ENCODE measurements at regions not wholly inside any gene's neighbourhood (a gene's known extent, or its start where the extent isn't known, plus 50 kb on each side); places are given as distances from the start of the nearest gene placed in this dataset.

GRCh38 chr22:47678636-47679287 lies 916.3 kb downstream of the TBC1D22A start:
- no peak for DNase-seq

DNA sequence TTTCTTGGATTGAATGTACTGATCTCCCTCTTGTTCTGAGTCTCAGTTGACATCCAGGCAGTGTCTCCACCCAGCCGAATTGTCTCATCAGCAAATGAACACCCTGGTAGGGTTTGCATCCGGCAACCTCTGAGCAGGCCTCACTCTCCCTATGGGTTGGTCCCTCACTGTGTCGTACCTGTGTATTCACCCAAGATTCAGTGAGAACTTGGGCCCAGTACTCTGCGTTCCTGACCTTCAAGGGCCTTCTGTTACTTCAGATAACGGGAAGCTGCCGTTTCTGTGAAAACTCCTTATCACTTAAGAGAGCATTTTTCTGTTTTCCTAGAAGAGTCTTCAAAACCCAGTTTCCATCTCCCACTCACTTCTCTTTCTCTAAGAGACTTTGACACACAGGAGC lies 915.6 kb downstream of the TBC1D22A start:
- no peak for DNase-seq

- no peak for DNase-seq
These were observed 914.2 kb downstream of the TBC1D22A start for GRCh38 chr22:47676685-47677084.

DNA sequence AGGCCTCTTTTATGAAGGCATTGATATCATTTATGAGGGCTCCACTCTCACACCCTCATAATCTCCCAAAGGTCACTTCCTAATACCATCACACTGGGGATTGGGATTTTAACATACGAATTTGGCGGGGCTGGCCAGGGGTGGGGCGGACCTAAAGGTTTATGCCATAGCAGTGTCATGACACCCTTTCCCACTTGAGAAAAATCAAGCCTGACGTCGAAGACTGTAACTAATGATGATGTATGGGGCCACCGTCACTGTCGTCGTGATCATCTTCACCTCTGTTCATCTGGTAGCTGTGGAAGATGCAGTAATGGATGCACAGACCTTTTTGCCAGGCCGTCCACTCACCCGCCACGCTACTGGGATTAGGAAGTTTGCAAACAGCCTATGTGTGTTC lies 912.1 kb downstream of the TBC1D22A start:
- DNase-seq: no peak

GRCh38 chr22:47673557-47673956 lies 911.1 kb downstream of the TBC1D22A start:
- no peak for DNase-seq

DNA sequence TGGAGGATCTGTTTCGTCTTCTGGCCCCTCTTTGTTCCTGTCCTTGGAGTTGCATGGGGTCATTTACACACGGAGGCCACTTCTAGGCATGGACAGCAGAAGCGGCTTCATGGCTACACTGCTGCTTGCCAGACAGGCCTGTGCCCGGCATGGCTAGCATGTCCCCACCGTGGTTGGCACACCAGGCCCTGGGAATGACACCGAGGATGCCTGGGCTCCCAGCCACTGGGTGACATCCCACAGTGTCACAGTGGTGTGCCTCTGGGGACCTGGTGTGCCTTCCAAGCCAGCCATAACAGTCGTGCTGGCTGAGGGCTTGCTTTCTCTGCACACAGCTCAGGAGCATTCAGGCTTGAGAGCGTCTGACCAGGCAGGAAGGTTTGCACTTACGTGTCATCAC lies 910.1 kb downstream of the TBC1D22A start:
- no peak for DNase-seq

DNA sequence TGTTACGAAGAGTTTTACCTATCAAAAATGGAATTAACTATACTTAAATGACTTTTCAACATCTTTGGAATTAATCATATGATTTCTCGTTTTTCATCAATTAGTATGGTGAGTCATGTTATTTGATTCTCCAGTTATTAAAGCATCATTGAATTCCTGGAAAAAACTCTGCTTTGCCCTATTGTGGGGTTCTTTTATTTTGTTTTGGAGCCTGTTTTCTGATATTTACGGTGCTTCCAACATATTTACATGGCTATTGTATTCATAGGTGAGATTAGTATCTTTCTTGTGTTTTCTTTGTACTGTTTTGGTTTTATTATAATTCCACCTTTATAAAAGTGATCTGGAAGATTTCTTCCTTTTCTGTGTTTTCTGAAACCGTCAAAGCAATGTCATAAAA lies 902.7 kb downstream of the TBC1D22A start:
- DNase-seq: no peak

- no peak for DNase-seq
These were observed 901.5 kb downstream of the TBC1D22A start for GRCh38 chr22:47663615-47664605.

DNA sequence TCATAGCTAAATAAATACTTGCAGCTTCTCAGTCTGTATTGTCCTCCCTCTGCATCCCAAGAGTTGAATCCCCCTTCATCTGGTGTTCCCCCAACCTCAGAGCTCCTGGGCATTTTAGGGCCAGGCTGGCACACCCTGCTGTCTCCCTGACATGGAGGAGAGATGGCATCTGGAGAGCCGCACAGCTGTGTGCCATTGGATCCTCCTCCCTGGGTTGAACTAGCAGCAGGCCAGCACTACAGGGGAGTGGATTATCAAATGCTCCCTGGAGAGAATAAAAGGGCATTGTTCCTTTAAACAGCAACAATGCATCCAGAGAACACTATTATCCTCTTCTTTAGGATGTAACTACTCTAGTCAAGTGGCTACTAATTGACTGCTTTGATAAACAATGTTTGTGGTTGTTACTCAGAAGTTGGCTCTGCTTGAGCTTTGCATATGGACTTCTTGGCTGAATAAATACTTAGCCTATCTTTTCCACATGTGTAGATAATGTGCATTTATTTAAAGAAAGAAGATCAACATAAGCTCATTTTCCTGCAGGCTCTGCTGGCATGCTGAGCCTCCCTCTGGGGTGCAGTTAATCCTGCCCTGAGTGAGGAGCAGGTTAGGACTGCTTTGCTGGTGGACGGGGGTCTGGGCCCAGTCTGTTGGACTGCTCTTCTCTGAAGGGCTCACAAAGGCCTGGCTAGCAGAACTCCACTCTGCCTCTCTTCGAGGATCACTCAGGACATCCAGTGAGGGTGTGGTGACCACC lies 897.2 kb downstream of the TBC1D22A start:
- no peak for DNase-seq

DNA sequence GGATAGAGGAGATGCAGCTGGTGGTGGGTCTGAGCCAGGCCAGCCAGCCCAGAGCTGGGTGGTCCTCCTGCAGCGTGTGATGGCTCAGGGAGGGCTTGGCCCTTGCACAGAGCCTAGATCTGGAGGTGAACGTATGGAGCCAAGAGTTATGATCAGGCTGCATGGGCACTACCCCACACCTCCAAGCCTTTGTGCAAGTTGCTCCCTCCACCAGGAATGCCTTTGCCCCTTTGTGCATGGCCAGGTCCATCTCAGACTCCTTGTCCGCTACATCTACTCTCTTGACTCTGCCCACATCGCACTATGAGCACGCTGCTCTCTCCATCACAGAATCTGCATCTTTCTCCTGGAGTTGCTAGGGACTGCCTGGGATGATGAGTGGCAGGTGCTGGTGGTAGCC lies 895.7 kb downstream of the TBC1D22A start:
- DNase-seq: no peak

GRCh38 chr22:47657224-47657623 lies 894.8 kb downstream of the TBC1D22A start:
- DNase-seq: no peak

DNA sequence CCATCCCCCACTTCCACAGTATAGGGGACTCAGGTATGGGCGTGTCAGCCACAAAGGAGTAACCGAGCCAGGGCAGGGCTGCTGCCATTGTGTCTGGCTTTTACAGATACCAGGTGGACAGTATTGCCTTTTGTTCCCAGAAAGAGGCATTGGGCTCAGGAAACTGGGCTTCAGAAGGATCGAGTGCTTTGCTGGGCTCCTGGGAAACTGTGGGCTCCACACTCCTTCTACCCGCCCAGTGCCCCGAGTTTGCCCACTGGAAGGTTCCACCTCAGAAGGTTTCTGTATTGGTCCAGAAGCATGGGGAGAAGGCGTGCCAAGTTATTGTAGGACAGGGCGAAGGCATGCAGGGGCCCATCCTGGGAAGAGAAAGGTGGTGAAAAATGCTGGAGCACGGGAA lies 894.4 kb downstream of the TBC1D22A start:
- DNase-seq: no peak

- no peak for DNase-seq
These were observed 893.5 kb downstream of the TBC1D22A start for GRCh38 chr22:47655930-47656329.

DNA sequence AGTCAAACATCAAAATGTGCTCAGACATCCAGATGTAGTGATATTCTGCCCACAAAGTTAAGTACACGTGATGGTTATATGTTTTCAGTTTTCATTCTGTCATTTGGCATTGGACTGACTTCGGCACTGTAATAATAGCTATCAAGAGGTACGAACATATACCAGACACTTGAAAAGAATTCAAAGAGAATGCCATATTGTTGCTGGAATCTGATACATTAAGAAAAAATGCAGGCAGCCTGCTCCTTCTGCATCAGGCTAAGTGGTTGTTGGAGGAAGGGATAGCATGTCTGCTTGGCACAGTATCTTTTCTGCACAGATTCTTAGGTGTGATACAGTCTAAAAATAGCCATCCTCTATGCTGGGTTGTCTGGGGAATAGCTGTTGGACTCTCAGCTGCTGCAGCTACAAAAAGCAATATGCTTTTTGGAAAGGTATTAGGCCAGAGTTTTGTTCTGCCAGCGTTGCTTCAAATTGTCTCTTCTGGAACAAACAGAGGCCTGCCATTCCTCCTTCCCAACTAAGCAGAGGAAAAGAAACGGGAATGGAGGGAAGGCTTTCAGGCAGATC lies 892.6 kb downstream of the TBC1D22A start:
- DNase-seq: no peak

- DNase-seq: no peak
These were observed 891.5 kb downstream of the TBC1D22A start for GRCh38 chr22:47653921-47654320.

DNA sequence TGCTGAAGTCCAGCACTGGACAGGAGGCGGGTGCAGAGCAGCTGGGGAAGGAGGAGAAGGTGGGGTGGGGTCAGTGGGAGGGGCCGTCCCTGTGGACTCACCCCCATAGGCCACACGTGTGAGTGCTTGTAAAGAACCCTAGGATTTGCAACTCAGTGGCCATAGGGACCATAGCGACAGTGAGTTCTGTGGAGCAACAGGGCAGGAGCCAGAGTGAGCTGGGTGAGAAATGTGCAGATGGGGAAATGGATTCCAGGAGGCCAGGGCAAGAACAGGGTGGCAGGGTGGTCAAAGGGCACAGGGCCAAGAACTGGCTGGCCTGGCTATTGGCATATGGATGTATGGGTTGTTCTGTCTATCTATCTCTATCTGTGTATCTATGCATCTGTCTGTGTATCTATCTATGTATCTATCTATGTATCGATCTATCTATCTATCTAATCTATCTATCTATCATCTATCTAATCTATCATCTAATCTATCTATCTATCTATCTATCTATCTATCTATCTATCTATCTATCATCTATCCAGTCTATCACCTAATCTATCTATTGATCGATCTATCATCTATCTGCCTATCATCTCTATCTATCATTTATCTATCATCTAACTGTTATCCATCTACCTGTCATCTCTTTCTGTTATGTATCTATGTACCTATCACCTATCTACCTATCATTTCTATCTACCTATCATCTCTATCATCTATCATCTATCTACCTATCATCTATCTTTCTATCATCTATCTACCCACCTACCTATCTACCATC lies 889.0 kb downstream of the TBC1D22A start:
- DNase-seq: no peak

GRCh38 chr22:47647720-47648119 lies 885.3 kb downstream of the TBC1D22A start:
- no peak for DNase-seq

- DNase-seq: no peak
These were observed 884.7 kb downstream of the TBC1D22A start for GRCh38 chr22:47647181-47647580.

DNA sequence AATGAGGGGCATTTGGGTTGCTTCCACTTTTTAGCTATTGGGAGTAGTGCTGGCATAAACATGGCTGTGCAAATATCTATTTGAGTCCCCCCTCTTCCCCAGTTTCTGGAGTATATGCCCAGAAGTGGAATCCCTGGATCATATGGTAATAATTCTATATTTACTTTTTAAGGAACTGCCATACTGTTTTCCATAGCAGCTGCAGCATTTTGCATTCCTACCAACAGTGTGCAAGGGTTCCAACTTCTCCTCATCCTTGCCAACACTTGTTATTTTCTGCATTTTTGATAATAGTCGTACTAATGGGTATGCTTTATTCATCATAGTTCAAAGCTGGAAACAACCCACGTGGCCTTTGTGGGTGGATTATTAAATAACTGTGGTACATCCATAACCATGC lies 883.5 kb downstream of the TBC1D22A start:
- DNase-seq: no peak

- no peak for DNase-seq
These were observed 883.0 kb downstream of the TBC1D22A start for GRCh38 chr22:47645450-47645914.

- no peak for DNase-seq
These were observed 871.9 kb downstream of the TBC1D22A start for GRCh38 chr22:47634347-47634746.

DNA sequence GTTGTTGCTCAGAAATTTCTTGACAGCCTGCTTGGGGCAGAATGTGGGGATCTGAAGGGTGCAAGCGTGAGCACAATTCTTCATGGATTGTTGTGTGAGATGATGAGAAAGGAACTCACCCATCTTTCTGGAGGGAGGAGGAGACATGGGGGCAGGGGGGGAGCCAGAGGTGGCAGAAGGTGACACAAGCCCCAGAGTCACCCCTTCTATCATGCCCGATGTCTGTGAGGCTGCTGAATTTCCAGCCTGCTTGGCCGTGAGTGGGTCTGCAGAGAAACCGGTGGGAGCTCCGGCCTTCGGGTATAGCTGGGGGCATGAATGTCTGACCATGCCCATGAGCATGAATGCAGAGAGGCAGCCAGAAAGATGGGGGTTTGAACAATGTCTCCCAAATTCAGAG lies 870.7 kb downstream of the TBC1D22A start:
- DNase-seq: no peak
